ENCODE measurements at regions not wholly inside any gene's neighbourhood (a gene's known extent, or its start where the extent isn't known, plus 50 kb on each side); places are given as distances from the start of the nearest gene placed in this dataset.
A peak's percentile ranks its signal among the peaks of the same experiment; 100 is the strongest.

GRCh38 chr5:57917004-57917403, 434.4 kb upstream of the ACTBL2 start:
- no peak for TF ChIP-seq CTCF (IDR thresholded peaks at IDR 0.05; ENCODE audit: insufficient read depth, low read depth, low read length)
- no peak for DNase-seq (ENCODE audit: low read depth)
- no peak overlapping the region for H3K4me3 ChIP-seq (ENCODE audit: low read depth, low read length)

DNA sequence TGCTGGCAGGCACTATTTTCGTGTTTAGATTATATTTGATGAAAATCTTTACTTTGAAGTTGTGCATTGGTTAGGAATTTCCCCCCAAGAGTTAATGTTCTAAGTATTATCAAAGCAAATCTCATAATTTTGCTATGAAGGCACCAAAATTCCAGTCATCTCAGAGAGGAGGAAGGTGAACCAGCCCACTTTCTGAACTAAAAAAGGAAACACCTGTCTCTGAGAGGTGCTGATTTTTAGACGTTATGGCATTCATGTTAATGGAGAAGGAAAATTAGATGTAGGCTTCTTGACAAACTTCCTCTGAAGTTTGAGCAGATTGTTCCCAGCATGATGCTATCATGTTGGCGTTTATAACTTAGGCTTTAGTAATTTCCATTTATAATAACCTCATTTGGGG, 432.9 kb upstream of the ACTBL2 start:
- TF ChIP-seq CTCF (IDR thresholded peaks at IDR 0.05; ENCODE audit: insufficient read depth, low read depth, low read length): no peak
- DNase-seq (ENCODE audit: low read depth): no peak
- no peak overlapping the region for H3K4me3 ChIP-seq (ENCODE audit: low read depth, low read length)

GRCh38 chr5:57911438-57911837, 428.8 kb upstream of the ACTBL2 start:
- no peak for DNase-seq (ENCODE audit: low read depth)
- H3K4me3 ChIP-seq (ENCODE audit: low read depth, low read length): no peak overlapping the region
- TF ChIP-seq CTCF (IDR thresholded peaks at IDR 0.05; ENCODE audit: insufficient read depth, low read depth, low read length): no peak

DNA sequence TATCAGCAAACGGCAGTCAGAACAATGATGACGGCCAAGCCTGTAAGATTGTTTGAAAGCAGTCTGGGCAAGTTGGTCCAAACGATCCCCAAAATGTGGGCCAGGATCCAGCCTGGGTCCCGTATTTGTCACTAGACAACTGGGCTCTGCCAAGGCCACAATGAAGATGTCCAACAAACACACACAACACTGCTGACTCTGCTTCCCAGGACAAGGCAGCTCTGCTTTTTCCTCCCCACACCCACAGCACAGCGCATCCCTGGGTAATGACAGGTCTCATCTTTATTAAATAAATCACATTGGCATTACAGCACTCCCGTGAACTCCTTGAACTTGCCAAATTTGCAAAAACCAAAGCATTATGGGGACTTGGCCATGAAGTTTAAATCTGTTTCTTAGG, 424.1 kb upstream of the ACTBL2 start:
- H3K4me3 ChIP-seq (ENCODE audit: low read depth, low read length): no peak overlapping the region
- DNase-seq (ENCODE audit: low read depth): no peak
- no peak for TF ChIP-seq CTCF (IDR thresholded peaks at IDR 0.05; ENCODE audit: insufficient read depth, low read depth, low read length)

GRCh38 chr5:57903458-57903857, 420.8 kb upstream of the ACTBL2 start:
- no peak for TF ChIP-seq CTCF (IDR thresholded peaks at IDR 0.05; ENCODE audit: insufficient read depth, low read depth, low read length)
- H3K4me3 ChIP-seq (ENCODE audit: low read depth, low read length): no peak overlapping the region
- DNase-seq (ENCODE audit: low read depth): no peak

- H3K4me3 ChIP-seq (ENCODE audit: low read depth, low read length): no peak overlapping the region
- no peak for TF ChIP-seq CTCF (IDR thresholded peaks at IDR 0.05; ENCODE audit: insufficient read depth, low read depth, low read length)
- DNase-seq (ENCODE audit: low read depth): peak; percentile 37
Observed at GRCh38 chr5:57902095-57902494, 419.5 kb upstream of the ACTBL2 start.

DNA sequence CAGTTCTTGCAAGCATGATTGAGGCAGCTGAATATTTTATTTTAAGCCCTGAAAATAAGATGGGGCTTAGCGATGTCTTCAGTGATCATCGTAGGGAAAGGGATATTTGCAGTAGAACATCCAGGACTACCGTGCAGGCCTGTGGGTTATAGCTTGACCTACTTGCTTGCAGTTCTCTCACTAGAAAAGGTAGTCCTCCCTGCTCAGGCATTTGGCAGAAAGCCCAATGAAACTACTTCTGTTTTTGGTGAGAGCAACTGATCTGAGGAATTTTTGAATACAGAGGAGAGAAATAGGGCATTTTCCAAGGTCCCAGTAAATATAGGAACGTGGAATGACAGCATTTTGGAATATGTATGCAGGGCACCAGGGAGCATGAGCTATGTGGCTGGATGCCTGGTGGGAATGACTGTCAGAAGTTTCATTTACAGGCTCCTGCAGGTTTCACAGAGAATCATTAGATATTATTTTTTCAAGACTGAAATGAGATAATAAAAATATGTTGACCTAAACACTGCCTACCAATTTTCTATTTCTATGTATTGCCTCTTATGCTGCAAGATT, 417.9 kb upstream of the ACTBL2 start:
- no peak overlapping the region for H3K4me3 ChIP-seq (ENCODE audit: low read depth, low read length)
- TF ChIP-seq CTCF (IDR thresholded peaks at IDR 0.05; ENCODE audit: insufficient read depth, low read depth, low read length): no peak
- DNase-seq (ENCODE audit: low read depth): no peak
